NCI-H748 (cell line): ENCODE measurements at regions not wholly inside any gene's neighbourhood (a gene's known extent, or its start where the extent isn't known, plus 50 kb on each side); places are given as distances from the start of the nearest gene placed in this dataset.
"Not testable (repeated sequence)": the region's sequence is repeated elsewhere in the genome, so short reads cannot be mapped to it uniquely, and the experiment has no call there.

Source experiments
- DNase-seq: peaks from one replicate; lab custom pipeline; 2025; ENCODE audit not compliant: unreplicated experiment; lab: John Stamatoyannopoulos, UW

DNA sequence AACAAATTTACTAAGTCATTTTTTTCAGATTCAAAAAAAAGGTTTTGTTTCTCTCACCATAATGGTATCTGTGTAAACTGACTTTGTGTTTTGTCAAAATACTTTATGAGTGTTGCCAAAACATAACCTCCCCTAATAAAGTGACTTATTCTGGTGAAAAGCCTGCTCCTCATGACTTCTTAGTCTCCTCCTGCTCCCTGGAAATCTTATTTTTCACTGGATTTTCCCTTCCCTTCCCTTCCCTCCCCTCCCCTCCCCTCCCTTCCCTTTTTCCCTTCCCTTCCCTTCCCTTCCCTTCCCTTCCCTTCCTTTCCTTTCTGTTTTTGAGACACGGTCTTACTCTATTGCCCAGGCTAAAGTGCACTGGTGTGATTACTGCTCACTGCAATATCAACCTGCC lies 650.1 kb upstream of the GHITM start:
- DNase-seq = no peak

GRCh38 chr10:83492004-83492403 lies 647.3 kb upstream of the GHITM start:
- no peak for DNase-seq

DNA sequence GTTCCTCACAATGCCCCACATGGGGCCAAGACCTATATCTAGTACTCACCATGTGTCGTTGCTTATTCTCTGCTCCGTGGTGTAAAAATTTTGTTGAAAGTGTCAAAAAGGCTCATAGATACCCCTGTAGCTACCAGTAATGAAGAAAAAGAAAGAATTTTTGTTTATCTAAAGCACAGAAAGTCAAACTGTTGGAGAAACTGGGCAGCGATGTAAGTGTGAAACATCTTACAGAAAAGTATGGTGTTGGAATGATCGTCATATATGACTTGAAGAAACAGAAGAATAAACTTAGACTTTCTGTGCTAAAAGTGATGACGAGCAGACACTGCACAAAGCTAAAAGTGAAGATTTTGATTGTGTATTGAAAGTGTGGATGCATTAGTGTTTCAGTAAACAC lies 626.6 kb upstream of the GHITM start:
- DNase-seq = no peak

DNA sequence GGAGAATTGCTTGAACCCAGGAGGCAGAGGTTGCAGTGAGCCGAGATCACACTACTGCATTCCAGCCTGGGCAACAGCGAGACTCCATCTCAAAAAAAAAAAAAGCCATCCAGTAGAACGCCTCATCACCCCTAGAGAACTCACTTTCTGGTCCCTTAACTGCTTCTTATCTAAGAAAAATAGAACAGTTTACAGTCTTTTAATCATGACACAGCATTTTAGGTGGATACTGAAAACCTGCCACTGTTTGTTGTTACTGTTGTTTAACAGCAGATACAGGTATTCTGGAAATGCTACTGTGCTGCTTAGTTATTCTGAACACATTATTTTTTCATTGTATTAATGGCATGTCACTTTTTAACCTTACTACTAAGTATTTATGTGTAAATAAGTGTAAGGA lies 624.3 kb upstream of the GHITM start:
- DNase-seq = no peak

GRCh38 chr10:83516788-83517187 lies 622.5 kb upstream of the GHITM start:
- DNase-seq = peak; percentile 1

DNA sequence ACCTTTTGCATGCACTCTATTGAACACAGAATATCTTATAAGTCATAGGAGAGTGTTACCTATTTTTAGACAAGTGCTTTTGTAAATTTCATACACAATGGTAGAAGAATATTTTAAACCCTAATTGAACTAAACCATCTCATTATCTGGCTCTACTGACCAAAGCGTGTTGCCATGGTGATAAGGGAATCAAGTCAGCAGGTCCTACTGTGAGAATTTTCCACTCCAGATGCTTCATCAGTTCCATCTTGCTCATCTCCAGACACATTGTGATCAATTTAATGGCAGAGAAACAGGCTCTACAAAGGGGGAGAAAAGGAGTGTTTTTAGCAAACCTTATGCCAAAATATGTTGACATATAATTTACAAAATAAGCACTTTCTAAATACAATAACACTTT lies 621.9 kb upstream of the GHITM start:
- peak; percentile 34 for DNase-seq

DNA sequence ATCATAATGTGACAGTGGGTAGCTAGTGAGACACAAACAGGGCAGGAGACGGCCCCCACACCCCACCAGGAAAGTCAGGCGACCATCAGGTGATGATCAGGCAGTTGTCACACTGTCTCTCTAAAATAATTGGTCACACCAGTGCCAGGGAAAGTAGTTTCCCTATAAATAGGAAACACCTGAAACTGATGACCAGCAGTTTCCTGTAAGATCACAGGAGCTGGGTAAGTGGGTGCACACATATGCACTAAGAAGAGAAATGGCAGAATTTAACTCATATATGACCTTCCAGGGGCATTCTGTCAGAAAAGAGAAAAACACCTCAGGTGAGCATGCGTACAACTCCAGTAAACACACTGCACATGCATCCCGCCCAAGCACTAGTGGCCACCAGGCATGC lies 620.5 kb upstream of the GHITM start:
- DNase-seq = no peak

- not testable (repeated sequence) for DNase-seq
Measured at GRCh38 chr10:83520386-83520785, 618.9 kb upstream of the GHITM start.

GRCh38 chr10:83522456-83522855 lies 616.9 kb upstream of the GHITM start:
- DNase-seq = no peak

DNA sequence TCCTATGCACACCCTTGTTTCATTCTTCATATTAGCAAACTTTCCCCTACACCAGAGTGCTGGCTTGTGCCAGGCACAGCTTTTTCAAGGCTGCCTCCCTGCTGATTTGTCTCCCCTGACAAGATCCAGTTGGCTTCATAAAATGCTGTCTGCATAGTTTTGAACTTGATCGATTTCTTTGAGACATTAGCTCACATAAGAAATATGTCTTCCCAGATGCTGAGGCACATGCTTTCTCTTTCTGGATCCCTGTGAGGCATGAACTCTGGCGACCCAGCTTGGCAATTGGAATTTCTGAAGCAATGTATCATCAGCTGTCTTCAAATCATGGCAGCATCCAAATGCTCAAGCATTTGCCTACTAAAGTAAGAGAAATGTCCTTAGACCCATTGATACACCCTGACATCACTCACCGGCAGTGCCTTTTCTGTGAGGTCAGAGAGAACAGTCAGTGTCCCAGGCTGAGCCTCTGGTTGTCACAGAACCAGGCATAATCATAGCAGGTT lies 616.4 kb upstream of the GHITM start:
- no peak for DNase-seq

GRCh38 chr10:83527934-83528333 lies 611.4 kb upstream of the GHITM start:
- no peak for DNase-seq

GRCh38 chr10:83533290-83533689 lies 606.0 kb upstream of the GHITM start:
- no peak for DNase-seq

DNA sequence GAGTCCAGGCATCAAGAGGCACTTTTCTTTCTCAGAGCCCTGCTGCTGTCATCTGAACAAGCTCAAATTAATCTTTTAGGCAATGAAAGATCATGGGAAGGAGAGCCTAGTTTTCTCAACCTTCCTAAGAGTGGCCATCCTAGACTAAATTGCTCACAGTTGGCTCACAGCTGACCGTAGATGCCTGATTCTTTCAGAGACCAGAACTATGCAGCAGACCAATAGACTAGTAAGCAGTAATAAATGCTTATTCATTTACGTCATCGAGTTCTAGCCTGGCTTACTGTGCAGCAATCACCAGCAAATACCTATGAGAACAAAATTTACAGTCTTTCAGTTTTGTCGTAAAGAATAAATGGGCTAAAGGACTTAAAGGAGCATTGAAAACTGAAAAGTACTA lies 602.9 kb upstream of the GHITM start:
- no peak for DNase-seq

- no peak for DNase-seq
Measured at GRCh38 chr10:83538047-83538446, 601.3 kb upstream of the GHITM start.

- no peak for DNase-seq
Measured at GRCh38 chr10:83539528-83540308, 599.6 kb upstream of the GHITM start.

DNA sequence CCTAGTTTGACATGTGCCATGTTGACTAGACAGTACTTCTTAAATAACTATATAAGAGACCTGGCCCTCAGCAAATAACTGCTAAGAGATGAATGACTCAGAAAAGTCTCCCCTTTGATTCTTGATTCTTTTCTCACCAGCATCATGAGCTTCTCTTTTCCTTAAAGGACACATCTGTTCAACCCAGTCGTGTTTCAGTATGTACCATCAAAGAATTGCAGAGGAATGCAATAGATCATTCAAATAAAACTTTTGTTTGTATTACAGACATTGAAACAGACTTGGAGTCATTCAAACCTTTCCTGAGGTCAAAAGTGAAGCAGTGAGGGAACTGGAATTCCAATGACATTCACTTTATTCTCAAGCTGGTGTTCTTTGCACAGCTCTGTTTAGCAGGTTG lies 598.3 kb upstream of the GHITM start:
- no peak for DNase-seq

- DNase-seq = no peak
Measured at GRCh38 chr10:83542774-83543411, 596.4 kb upstream of the GHITM start.

DNA sequence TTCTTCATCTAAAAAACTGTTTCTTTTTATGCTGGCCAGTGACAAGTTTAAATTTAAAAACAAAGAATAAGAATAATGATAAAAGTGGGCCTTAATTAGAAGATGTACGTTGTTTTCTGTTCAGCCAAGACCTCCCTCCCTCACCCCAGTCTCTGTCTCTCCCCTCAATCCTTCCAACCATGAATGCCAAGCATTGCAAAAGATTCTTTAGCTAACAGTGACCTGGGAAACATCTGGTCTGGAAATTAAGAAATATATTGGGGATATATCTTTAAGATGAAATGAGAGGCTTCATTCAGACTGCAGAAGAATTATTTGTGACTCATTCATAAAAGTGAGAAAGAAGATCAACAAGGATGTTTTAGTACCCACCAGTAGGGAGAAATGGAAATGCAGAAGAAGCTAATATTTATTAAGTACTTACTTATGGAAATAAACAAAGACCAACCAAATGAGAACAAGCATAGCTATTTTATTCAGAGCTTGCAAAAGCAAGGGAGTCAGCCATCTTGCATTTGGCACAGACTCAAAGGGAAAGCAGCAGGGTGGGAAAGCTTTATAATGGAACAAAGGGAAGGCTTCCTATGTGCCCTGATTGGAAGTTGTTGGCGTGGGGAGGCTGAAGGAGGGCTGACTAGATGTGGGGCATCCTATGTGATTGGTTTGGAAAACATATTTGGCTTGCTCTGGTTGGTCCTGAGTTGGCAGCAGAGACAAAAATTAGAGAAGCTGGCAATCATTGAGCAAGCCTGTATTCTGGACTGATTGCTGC lies 595.4 kb upstream of the GHITM start:
- peak; percentile 0 for DNase-seq

DNA sequence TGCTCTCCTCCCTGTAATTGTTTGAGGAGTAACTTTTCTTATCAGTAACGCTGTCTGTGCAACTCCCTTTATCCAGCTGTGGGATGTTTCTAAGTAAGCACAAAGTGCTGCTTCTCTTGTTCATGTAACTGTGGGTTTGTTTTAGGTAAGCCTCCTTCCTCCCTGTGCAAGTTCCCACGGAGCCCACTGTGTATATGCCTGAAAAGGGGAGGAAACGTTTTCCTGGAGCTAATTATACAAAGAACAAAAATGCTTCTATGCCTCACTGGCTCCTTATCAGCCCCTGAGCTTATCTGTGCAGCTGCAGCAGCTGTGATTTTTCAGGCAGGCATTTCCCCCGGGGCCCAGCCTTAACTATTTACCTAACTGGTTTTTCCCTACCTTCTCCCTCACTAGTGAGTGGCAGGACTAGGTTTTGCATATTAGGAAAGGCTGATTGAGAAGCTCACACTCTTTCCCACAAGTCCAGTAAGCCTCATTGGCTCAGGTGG lies 593.4 kb upstream of the GHITM start:
- peak; percentile 1 for DNase-seq

GRCh38 chr10:83551190-83551589 lies 588.1 kb upstream of the GHITM start:
- DNase-seq = not testable (repeated sequence)

GRCh38 chr10:83553366-83553765 lies 585.9 kb upstream of the GHITM start:
- no peak for DNase-seq

- no peak for DNase-seq
Measured at GRCh38 chr10:83555264-83555663, 584.0 kb upstream of the GHITM start.
